CD14-positive monocyte (primary cell): ENCODE measurements at regions not wholly inside any gene's neighbourhood (a gene's known extent, or its start where the extent isn't known, plus 50 kb on each side); places are given as distances from the start of the nearest gene placed in this dataset.

Source experiments
- DNase-seq, 3 donors: peaks; one replicate each; pipeline ENCODE4 v3.0.0-alpha.2; 2011 to 2022
- H2AFZ ChIP-seq: 2 replicates; pipeline ENCODE4 v1.6.0; 2012; ENCODE audit warnings: mild to moderate bottlenecking, low read depth, low read length, inconsistent platforms; ENCODE audit not compliant: insufficient read depth, poor library complexity, severe bottlenecking
- H3K27ac ChIP-seq, 2 donors: 1 replicate in 1 of 2; 2 replicates in 1 of 2; pipeline ENCODE4 v1.5.1; 2012 to 2013; ENCODE audit warnings: low read length in 2 of 2, control low read depth in 1 of 2, inconsistent platforms in 1 of 2, low read depth in 1 of 2, mild to moderate bottlenecking in 1 of 2
- H3K27me3 ChIP-seq, 2 donors: one replicate each; pipeline versions ENCODE4 v1.6.0 to v1.6.1; 2011 to 2013; ENCODE audit warnings: low read length in 2 of 2; ENCODE audit not compliant: control insufficient read depth in 2 of 2, insufficient read depth in 2 of 2
- H3K36me3 ChIP-seq, 2 donors: replicated peaks in 1 of 2; 1 replicate in 1 of 2; 2 replicates in 1 of 2; pipeline versions ENCODE4 v1.5.1 to v1.6.1; 2012 to 2013; ENCODE audit warnings: low read length in 2 of 2, control low read depth in 1 of 2, inconsistent platforms in 1 of 2, mild to moderate bottlenecking in 1 of 2; ENCODE audit not compliant: insufficient read depth in 2 of 2, control insufficient read depth in 1 of 2
- H3K4me1 ChIP-seq, 2 donors: 1 replicate in 1 of 2; 2 replicates in 1 of 2; pipeline versions ENCODE4 v1.5.1 to v1.6.1; 2012 to 2013; ENCODE audit warnings: low read length in 2 of 2, control low read depth in 1 of 2, inconsistent platforms in 1 of 2, mild to moderate bottlenecking in 1 of 2, moderate library complexity in 1 of 2; ENCODE audit not compliant: insufficient read depth in 2 of 2, control insufficient read depth in 1 of 2
- H3K4me2 ChIP-seq: replicated peaks from 2 replicates; pipeline ENCODE3; 2012; ENCODE audit warnings: low read length, moderate library complexity, mild to moderate bottlenecking; ENCODE audit not compliant: poor library complexity, severe bottlenecking; ENCODE audit errors: extremely low read depth
- H3K4me3 ChIP-seq, 3 experiments: fragments of 200-600 bp in 1 of 3; sonication (generic) in 1 of 3; replicated peaks in 1 of 3; 1 replicate in 2 of 3; 2 replicates in 1 of 3; pipeline ENCODE4 v1.5.1; 2011 to 2013; ENCODE audit warnings: low read length in 3 of 3, mild to moderate bottlenecking in 3 of 3, control low read depth in 2 of 3, low read depth in 2 of 3, inconsistent platforms in 1 of 3, moderate library complexity in 1 of 3
- H3K79me2 ChIP-seq: 2 replicates; pipeline ENCODE4 v1.6.0; 2012; ENCODE audit warnings: mild to moderate bottlenecking, control low read depth, inconsistent platforms, low read length, moderate library complexity; ENCODE audit not compliant: insufficient read depth
- H3K9ac ChIP-seq: 2 replicates; pipeline ENCODE4 v1.6.0; 2017; ENCODE audit warnings: low read length, mild to moderate bottlenecking; ENCODE audit not compliant: insufficient read depth, poor library complexity, severe bottlenecking
- H3K9me3 ChIP-seq, 2 donors: replicated peaks in 1 of 2; 1 replicate in 1 of 2; 2 replicates in 1 of 2; pipeline versions ENCODE4 v1.5.1 to v1.6.1; 2012 to 2013; ENCODE audit warnings: low read length in 2 of 2, control low read depth in 1 of 2; ENCODE audit not compliant: control insufficient read depth in 1 of 2, insufficient read depth in 1 of 2
- H4K20me1 ChIP-seq: 2 replicates; pipeline ENCODE4 v1.6.0; 2012; ENCODE audit warnings: mild to moderate bottlenecking, low read length, control low read depth, moderate library complexity; ENCODE audit not compliant: insufficient read depth
- H3K27ac Mint-ChIP-seq, 7 donors: one replicate each; pipeline ENCODE4 v1.8.0; 2020; ENCODE audit warnings: mild to moderate bottlenecking in 7 of 7, mixed read lengths in 7 of 7, moderate library complexity in 6 of 7, inconsistent platforms in 2 of 7
- H3K27me3 Mint-ChIP-seq, 3 donors: one replicate each; pipeline ENCODE4 v1.8.0; 2021 to 2022; ENCODE audit warnings: low read depth in 3 of 3, mild to moderate bottlenecking in 3 of 3, mixed read lengths in 3 of 3, moderate library complexity in 3 of 3, inconsistent platforms in 1 of 3
- H3K36me3 Mint-ChIP-seq, 2 donors: one replicate each; pipeline ENCODE4 v1.8.0; 2020; ENCODE audit warnings: mixed read lengths in 2 of 2, inconsistent platforms in 1 of 2, mild to moderate bottlenecking in 1 of 2
- H3K4me1 Mint-ChIP-seq: one replicate; pipeline ENCODE4 v1.8.0; 2020; ENCODE audit warnings: mild to moderate bottlenecking, mixed read lengths
- H3K4me3 Mint-ChIP-seq, 2 donors: one replicate each; pipeline ENCODE4 v1.8.0; 2020; ENCODE audit warnings: mild to moderate bottlenecking in 2 of 2, mixed read lengths in 2 of 2, moderate library complexity in 1 of 2
- H3K9me3 Mint-ChIP-seq, 7 donors: one replicate each; pipeline ENCODE4 v1.8.0; 2020 to 2022; ENCODE audit warnings: mixed read lengths in 7 of 7, mild to moderate bottlenecking in 6 of 7, moderate library complexity in 6 of 7, inconsistent platforms in 2 of 7
- WGBS: methylation state at CpG from one replicate; pipeline ENCODE4 v1.1.5; 2013; ENCODE audit warnings: missing lambda C conversion rate; ENCODE audit not compliant: insufficient coverage; 5-methylcytosine and 5-hydroxymethylcytosine counted together
- intact Hi-C, 2 donors: fragments of 100-400 bp; cut with micrococcal nuclease; formaldehyde crosslinking; loops; one replicate each; pipeline versions ENCODE4 v1.15.0 to v1.15.1; 2023
- TF ChIP-seq, protein P1 (sequence below): fragments of 200-600 bp; IDR thresholded peaks from one replicate; pipeline ENCODE4 v1.8.0; 2022; ENCODE audit warnings: antibody characterized with exemption, mild to moderate bottlenecking

- peaks cover 6 to 8% (median 7%) of the 10 kb centered on the region in 3 donors for H3K27me3 Mint-ChIP-seq
- no peaks in the 10 kb centered on the region for H3K36me3 Mint-ChIP-seq
- Histone ChIP-seq H3K79me2 (no peaks in the 10 kb centered on the region), H3K4me1 (no peaks in the 10 kb centered on the region), H3K36me3 (no peaks in the 10 kb centered on the region), H3K9me3 (no peaks in the 10 kb centered on the region), H2AFZ (no peak overlapping the region), H3K4me2 (no peak overlapping the region), H3K27me3 (no peaks in the 10 kb centered on the region), H3K9ac (no peak overlapping the region), H4K20me1 (no peaks in the 10 kb centered on the region), H3K27ac (no peak overlapping the region), H3K4me3 (no peak overlapping the region)
- intact Hi-C loops = no loop called here
- no peaks in the 10 kb centered on the region for H3K4me1 Mint-ChIP-seq
- no peak for DNase-seq
- no peak overlapping the region for H3K4me3 Mint-ChIP-seq
- TF ChIP-seq, protein P1, sequence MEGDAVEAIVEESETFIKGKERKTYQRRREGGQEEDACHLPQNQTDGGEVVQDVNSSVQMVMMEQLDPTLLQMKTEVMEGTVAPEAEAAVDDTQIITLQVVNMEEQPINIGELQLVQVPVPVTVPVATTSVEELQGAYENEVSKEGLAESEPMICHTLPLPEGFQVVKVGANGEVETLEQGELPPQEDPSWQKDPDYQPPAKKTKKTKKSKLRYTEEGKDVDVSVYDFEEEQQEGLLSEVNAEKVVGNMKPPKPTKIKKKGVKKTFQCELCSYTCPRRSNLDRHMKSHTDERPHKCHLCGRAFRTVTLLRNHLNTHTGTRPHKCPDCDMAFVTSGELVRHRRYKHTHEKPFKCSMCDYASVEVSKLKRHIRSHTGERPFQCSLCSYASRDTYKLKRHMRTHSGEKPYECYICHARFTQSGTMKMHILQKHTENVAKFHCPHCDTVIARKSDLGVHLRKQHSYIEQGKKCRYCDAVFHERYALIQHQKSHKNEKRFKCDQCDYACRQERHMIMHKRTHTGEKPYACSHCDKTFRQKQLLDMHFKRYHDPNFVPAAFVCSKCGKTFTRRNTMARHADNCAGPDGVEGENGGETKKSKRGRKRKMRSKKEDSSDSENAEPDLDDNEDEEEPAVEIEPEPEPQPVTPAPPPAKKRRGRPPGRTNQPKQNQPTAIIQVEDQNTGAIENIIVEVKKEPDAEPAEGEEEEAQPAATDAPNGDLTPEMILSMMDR = no peak
- H3K27ac Mint-ChIP-seq = no peak overlapping the region
- WGBS = 89% methylated on average over 12 of the region's 12 CpGs
- H3K9me3 Mint-ChIP-seq = peaks cover 0 to 2% (median 0%) of the 10 kb centered on the region in 7 donors
These were observed 81.1 kb downstream of the ENGASE start for GRCh38 chr17:79155701-79156100.

DNA sequence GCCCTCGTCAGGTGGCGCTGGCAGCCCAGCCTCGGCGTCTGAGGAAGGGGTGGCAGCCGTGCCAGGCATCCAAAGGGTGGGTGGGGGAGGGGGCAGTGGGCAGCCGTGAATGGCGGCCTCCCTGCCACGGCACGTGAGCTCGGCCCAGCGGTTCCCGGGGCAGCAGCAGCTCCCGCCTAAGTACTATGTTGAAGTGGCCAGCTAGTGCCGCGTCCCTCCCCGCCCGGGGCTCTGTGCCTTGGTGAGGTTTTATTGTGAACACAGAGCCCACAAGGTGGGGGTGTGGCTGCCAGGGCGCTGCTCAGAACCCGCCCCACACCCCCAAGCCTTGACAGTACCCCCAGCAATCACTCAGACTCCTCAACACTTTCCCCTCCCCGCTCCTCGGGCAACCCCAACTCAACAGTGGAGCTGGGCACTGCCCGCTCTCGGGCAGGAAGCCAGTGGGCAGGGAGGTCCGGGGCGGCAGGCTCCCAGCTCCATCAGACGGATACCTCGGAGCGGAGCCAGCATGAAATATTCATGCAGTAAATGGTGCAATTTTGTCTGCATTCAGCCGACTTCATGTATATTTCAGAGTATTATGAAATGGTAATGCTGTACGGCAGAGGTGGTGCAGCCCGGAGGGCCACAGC lies 80.4 kb downstream of the ENGASE start:
- Mint-ChIP-seq H3K4me1 (no peaks in the 10 kb centered on the region), H3K27me3 (peaks cover 6 to 8% (median 7%) of the 10 kb centered on the region in 3 donors), H3K27ac (no peak overlapping the region), H3K9me3 (peaks cover 0 to 2% (median 0%) of the 10 kb centered on the region in 7 donors), H3K4me3 (no peak overlapping the region), H3K36me3 (no peaks in the 10 kb centered on the region)
- Histone ChIP-seq H3K27me3 (no peaks in the 10 kb centered on the region), H2AFZ (no peak overlapping the region), H3K9ac (no peak overlapping the region), H3K4me3 (no peak overlapping the region), H3K36me3 (no peaks in the 10 kb centered on the region), H3K4me1 (no peaks in the 10 kb centered on the region), H4K20me1 (no peaks in the 10 kb centered on the region), H3K79me2 (no peaks in the 10 kb centered on the region), H3K27ac (no peak overlapping the region), H3K9me3 (no peaks in the 10 kb centered on the region), H3K4me2 (no peak overlapping the region)
- TF ChIP-seq, protein P1 = no peak
- WGBS = 73% methylated on average over 23 of the region's 31 CpGs
- no peak for DNase-seq
- intact Hi-C loops = no loop called here
